ENCODE measurements at regions not wholly inside any gene's neighbourhood (a gene's known extent, or its start where the extent isn't known, plus 50 kb on each side); places are given as distances from the start of the nearest gene placed in this dataset.
"Not testable (repeated sequence)": the region's sequence is repeated elsewhere in the genome, so short reads cannot be mapped to it uniquely, and the experiment has no call there.

DNA sequence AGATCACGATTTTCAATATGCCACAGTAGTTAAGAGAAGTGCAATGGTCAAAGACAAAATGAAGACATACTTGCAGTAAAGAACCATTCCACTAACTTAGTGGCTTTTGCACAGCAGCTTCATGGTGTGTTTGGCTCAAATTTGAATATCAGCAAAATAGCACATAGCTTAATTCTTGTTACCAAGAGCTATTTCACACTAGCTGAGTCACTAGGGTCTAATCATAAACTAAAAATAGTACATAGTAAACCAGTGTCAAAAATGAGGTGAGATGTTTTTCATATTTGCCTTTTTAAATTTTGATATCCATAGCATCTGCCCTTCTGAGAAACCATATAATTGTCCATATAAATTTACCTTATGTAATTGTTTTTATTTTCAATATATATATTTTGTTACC, 325.0 kb upstream of the LUZP2 start:
- Mint-ChIP-seq H3K27ac (no peak overlapping the region), H3K9me3 (no peaks in the 10 kb centered on the region), H3K36me3 (no peaks in the 10 kb centered on the region), H3K27me3 (no peaks in the 10 kb centered on the region), H3K4me3 (no peak overlapping the region), H3K4me1 (ENCODE audit: low read depth) (no peaks in the 10 kb centered on the region)
- intact Hi-C loops (cut with micrococcal nuclease) = no loop called here
- DNase-seq = no peak
- POLR2A ChIA-PET = no interaction called here
- CTCF ChIA-PET = no interaction called here

- no peaks in the 10 kb centered on the region for H3K27me3 Mint-ChIP-seq
- intact Hi-C loops (cut with micrococcal nuclease) = no loop called here
- H3K36me3 Mint-ChIP-seq = no peaks in the 10 kb centered on the region
- no peak overlapping the region for H3K27ac Mint-ChIP-seq
- ChIA-PET CTCF (no interaction called here), POLR2A (no interaction called here)
- no peak for DNase-seq
- H3K4me1 Mint-ChIP-seq (ENCODE audit: low read depth) = no peaks in the 10 kb centered on the region
- peaks cover 22% of the 10 kb centered on the region for H3K9me3 Mint-ChIP-seq
- H3K4me3 Mint-ChIP-seq = no peak overlapping the region
These were observed 315.3 kb upstream of the LUZP2 start for GRCh38 chr11:24181395-24182047.

DNA sequence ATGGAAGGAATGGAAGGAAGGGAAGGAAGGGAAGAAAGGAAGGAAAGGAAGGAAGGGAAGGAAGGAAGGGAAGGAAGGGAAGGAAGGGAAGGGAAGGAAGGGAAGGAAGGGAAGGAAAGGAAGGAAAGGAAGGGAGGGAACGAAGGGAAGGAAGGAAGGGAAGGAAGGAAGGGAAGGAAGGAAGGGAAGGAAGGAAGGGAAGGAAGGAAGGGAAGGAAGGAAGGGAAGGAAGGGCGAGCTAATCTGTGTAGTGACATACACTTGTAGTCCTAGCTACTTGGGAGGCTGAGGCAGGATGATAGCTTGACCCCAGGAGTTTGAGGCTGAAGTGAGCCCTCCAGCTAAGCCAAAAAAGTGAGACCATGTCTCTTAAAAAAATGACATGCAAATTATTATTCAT, 311.3 kb upstream of the LUZP2 start:
- not testable (repeated sequence) for H3K4me3 Mint-ChIP-seq

GRCh38 chr11:24196733-24197132, 300.1 kb upstream of the LUZP2 start:
- ChIA-PET POLR2A (no interaction called here), CTCF (no interaction called here)
- H3K27ac Mint-ChIP-seq = no peak overlapping the region
- H3K9me3 Mint-ChIP-seq = peaks cover 22% of the 10 kb centered on the region
- no peak for DNase-seq
- H3K4me3 Mint-ChIP-seq = no peak overlapping the region
- intact Hi-C loops (cut with micrococcal nuclease) = no loop called here
- no peaks in the 10 kb centered on the region for H3K4me1 Mint-ChIP-seq (ENCODE audit: low read depth)
- no peaks in the 10 kb centered on the region for H3K36me3 Mint-ChIP-seq
- no peaks in the 10 kb centered on the region for H3K27me3 Mint-ChIP-seq

More for the DNA sequence above, 311.3 kb upstream of the LUZP2 start:
- DNase-seq; H3K4me1 Mint-ChIP-seq (ENCODE audit: low read depth); H3K36me3 Mint-ChIP-seq; CTCF ChIA-PET; intact Hi-C loops (cut with micrococcal nuclease); H3K27ac Mint-ChIP-seq; POLR2A ChIA-PET; H3K27me3 Mint-ChIP-seq: not testable (repeated sequence)
- H3K9me3 Mint-ChIP-seq = peaks cover 27% of the 10 kb centered on the region

DNA sequence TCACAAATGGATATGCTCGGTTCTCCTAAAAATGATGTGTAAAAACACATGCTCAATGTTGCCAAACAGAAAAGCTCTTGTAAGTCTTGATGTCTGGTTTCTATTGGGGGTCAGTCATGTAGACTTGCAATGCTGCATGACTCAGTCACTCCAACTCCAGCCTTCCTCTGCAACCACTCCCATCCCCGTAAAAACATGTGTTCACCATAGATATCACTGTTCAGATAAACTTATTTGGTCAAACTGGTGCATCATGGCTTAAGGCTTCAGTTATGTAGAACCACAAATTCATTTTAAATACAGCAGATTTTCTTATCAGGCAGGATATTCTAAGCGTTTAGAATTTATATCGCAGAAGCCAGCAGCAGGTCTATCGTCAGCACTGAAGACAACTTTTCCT, 298.4 kb upstream of the LUZP2 start:
- Mint-ChIP-seq H3K4me1 (ENCODE audit: low read depth) (no peaks in the 10 kb centered on the region), H3K36me3 (no peaks in the 10 kb centered on the region), H3K4me3 (no peak overlapping the region), H3K9me3 (peaks cover 13% of the 10 kb centered on the region), H3K27me3 (no peaks in the 10 kb centered on the region), H3K27ac (no peak overlapping the region)
- intact Hi-C loops (cut with micrococcal nuclease) = no loop called here
- ChIA-PET POLR2A (no interaction called here), CTCF (no interaction called here)
- DNase-seq = no peak

DNA sequence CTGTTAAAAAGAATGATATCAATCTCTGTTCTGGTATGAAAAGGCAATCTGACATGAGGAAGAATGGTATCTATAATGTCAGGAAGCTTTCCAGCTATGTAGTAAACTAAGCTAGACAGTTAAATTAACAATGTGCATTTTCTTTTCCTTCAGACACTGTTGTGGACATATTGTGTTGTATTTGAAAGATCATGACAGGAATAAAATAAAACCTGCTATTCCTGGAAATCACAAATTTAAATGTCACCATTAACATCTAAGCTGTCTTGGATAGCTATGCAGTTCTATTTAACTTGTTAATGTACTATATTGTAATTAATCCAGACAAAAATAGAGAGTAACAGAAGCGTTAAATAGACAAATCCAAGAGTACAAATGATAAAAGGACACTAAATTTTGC, 297.4 kb upstream of the LUZP2 start:
- Mint-ChIP-seq H3K36me3 (no peaks in the 10 kb centered on the region), H3K27me3 (no peaks in the 10 kb centered on the region), H3K4me3 (no peak overlapping the region), H3K9me3 (peaks cover 12% of the 10 kb centered on the region), H3K27ac (no peak overlapping the region), H3K4me1 (ENCODE audit: low read depth) (no peaks in the 10 kb centered on the region)
- intact Hi-C loops (cut with micrococcal nuclease) = no loop called here
- no peak for DNase-seq
- ChIA-PET CTCF (no interaction called here), POLR2A (no interaction called here)

GRCh38 chr11:24206030-24206429, 290.8 kb upstream of the LUZP2 start:
- Mint-ChIP-seq H3K4me1 (ENCODE audit: low read depth) (no peaks in the 10 kb centered on the region), H3K36me3 (no peaks in the 10 kb centered on the region), H3K27me3 (no peaks in the 10 kb centered on the region), H3K4me3 (no peak overlapping the region), H3K9me3 (peaks cover 17% of the 10 kb centered on the region), H3K27ac (no peak overlapping the region)
- DNase-seq = no peak
- intact Hi-C loops (cut with micrococcal nuclease) = no loop called here
- CTCF ChIA-PET = no interaction called here
- POLR2A ChIA-PET = no interaction called here

- no peak overlapping the region for H3K27ac Mint-ChIP-seq
- POLR2A ChIA-PET = no interaction called here
- intact Hi-C loops (cut with micrococcal nuclease) = no loop called here
- no peak for DNase-seq
- no peaks in the 10 kb centered on the region for H3K36me3 Mint-ChIP-seq
- H3K4me3 Mint-ChIP-seq = no peak overlapping the region
- H3K4me1 Mint-ChIP-seq (ENCODE audit: low read depth) = no peaks in the 10 kb centered on the region
- H3K9me3 Mint-ChIP-seq = peaks cover 20% of the 10 kb centered on the region
- no peaks in the 10 kb centered on the region for H3K27me3 Mint-ChIP-seq
- CTCF ChIA-PET = no interaction called here
These were observed 290.3 kb upstream of the LUZP2 start for GRCh38 chr11:24206511-24206910.

DNA sequence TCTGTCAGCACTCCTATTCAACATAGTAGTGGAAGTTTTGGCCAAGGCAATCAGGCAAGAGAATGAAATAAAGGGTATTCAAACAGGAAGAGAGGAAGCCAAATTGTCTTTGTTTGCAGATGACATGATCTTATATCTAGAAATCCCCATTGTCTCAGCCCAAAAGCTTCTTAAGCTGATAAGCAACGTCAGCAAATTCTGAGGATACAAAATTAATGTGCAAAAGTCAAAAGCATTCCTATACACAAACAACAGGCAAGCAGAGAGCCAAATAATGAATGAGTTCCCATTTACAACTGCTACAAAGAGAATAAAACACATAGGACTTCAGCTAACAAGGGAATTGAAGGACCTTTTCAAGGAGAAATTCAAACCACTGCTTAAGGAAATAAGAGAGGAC, 280.4 kb upstream of the LUZP2 start:
- Mint-ChIP-seq H3K9me3 (peaks cover 23% of the 10 kb centered on the region), H3K36me3 (no peaks in the 10 kb centered on the region), H3K4me1 (ENCODE audit: low read depth) (no peaks in the 10 kb centered on the region), H3K4me3 (no peak overlapping the region), H3K27ac (no peak overlapping the region), H3K27me3 (no peaks in the 10 kb centered on the region)
- intact Hi-C loops (cut with micrococcal nuclease) = no loop called here
- no peak for DNase-seq
- ChIA-PET POLR2A (no interaction called here), CTCF (no interaction called here)

DNA sequence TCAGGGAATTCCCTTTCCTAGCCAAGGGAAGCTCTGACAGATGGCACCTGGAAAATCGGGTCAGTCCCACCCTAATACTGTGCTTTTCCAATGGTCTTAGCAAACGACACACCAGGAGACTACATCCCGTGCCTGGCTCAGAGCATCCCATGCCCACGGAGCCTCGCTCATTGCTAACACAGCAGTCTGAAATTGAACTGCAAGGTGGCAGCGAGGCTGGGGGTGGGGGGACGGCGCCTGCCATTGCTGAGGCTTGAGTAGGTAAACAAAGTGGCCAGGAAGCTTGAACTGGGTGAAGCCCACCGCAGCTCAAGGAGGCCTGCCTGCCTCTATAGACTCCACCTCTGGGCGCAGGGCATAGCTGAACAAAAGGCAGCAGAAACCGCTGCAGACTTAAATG, 279.5 kb upstream of the LUZP2 start:
- peaks cover 24% of the 10 kb centered on the region for H3K9me3 Mint-ChIP-seq
- H3K36me3 Mint-ChIP-seq; CTCF ChIA-PET; H3K27ac Mint-ChIP-seq; DNase-seq; H3K4me1 Mint-ChIP-seq (ENCODE audit: low read depth); POLR2A ChIA-PET; H3K27me3 Mint-ChIP-seq; intact Hi-C loops (cut with micrococcal nuclease); H3K4me3 Mint-ChIP-seq: not testable (repeated sequence)

DNA sequence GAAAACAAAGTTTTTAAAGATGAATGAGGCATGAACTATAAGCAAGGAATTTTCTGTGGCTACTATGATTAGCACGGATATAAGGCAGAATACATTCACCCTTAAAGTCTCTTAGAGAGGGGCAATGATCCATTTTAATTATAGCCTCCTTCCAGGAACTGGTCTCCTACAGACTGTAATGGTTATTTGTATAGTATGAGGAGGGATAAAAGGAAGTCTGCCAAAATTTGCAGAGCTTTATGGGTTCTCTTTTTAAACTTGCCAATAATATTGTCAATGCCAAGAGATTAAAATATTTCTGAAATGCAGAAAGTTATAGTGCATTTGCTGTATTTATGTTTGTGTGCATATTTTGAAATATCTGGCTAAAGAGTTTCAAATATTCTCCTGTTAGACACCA, 271.4 kb upstream of the LUZP2 start:
- Mint-ChIP-seq H3K9me3 (peaks cover 41% of the 10 kb centered on the region), H3K27ac (no peak overlapping the region), H3K27me3 (no peaks in the 10 kb centered on the region), H3K36me3 (no peaks in the 10 kb centered on the region), H3K4me3 (no peak overlapping the region), H3K4me1 (ENCODE audit: low read depth) (no peaks in the 10 kb centered on the region)
- no peak for DNase-seq
- ChIA-PET POLR2A (no interaction called here), CTCF (no interaction called here)
- intact Hi-C loops (cut with micrococcal nuclease) = no loop called here

- Mint-ChIP-seq H3K27ac (no peak overlapping the region), H3K27me3 (no peaks in the 10 kb centered on the region), H3K9me3 (peaks cover 43% of the 10 kb centered on the region), H3K4me1 (ENCODE audit: low read depth) (no peaks in the 10 kb centered on the region), H3K36me3 (no peaks in the 10 kb centered on the region), H3K4me3 (no peak overlapping the region)
- POLR2A ChIA-PET = no interaction called here
- intact Hi-C loops (cut with micrococcal nuclease) = no loop called here
- DNase-seq = no peak
- CTCF ChIA-PET = no interaction called here
These were observed 270.2 kb upstream of the LUZP2 start for GRCh38 chr11:24226606-24227005.

DNA sequence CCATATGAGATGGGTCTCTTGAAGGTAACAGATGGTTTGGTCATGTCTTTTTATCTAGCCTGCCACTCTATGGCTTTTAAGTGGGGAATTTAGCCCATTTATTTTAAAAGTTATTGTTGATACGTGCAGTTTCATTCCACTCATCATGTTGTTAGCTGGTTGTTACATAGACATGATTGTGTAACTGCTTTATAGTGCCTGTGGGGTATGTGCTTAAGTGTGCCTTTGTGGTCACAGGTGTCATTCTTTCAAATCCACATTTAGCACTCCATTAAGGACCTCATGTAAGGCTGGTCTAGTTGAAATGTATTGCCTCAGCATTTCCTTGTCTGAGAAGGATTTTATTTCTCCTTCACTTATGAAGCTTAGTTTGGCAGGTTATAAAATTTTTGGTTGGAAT, 263.8 kb upstream of the LUZP2 start:
- no peak overlapping the region for H3K4me3 Mint-ChIP-seq
- intact Hi-C loops (cut with micrococcal nuclease) = no loop called here
- POLR2A ChIA-PET = no interaction called here
- H3K36me3 Mint-ChIP-seq = no peaks in the 10 kb centered on the region
- H3K9me3 Mint-ChIP-seq = peaks cover 33% of the 10 kb centered on the region
- no peaks in the 10 kb centered on the region for H3K4me1 Mint-ChIP-seq (ENCODE audit: low read depth)
- CTCF ChIA-PET = no interaction called here
- H3K27ac Mint-ChIP-seq = no peak overlapping the region
- DNase-seq = no peak
- H3K27me3 Mint-ChIP-seq = no peaks in the 10 kb centered on the region
